NCI-H2107 (cell line): ENCODE measurements at regions not wholly inside any gene's neighbourhood (a gene's known extent, or its start where the extent isn't known, plus 50 kb on each side); places are given as distances from the start of the nearest gene placed in this dataset.
"Not testable (repeated sequence)": the region's sequence is repeated elsewhere in the genome, so short reads cannot be mapped to it uniquely, and the experiment has no call there.

Experiments used
- DNase-seq: peaks from one replicate; lab custom pipeline; 2025; lab: John Stamatoyannopoulos, UW

DNA sequence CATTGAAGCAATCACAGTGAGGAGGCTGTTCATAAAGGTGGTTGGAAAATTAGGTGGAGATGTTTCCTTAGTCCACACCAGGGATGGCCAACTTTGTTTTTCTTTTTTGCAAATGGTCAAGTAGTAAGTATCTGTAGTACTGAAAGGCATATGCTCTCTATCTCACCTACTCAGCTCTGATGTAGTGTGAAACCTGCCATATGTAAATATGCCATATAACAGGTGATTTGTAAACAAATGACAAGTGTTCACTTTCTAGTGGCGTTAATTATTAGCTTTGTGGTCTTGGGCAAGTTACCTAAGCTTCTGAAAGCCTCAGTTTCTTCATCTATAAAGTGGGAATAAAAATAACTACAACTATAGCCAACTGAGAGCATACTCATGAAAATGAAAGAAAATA is 421.4 kb upstream of the LCORL start:
- no peak for DNase-seq

DNA sequence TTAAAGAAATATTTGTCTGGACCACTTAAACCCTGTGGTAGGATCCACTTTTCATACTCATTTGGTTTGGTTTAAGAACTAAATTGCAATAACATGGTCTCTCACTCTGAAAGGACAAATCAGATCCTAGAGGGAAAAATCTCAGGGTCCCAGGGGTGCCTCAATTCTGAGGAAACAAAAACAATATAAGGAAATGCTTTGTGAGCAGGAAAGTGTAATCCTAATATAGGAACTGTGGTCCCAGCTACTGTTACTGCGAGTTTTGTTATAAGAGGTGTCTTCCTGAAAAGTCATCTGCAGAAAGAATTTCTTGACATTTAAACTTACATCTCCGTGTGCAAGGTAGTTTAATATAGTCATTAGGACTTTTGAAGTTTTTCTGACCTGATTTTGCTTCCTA is 420.1 kb upstream of the LCORL start:
- no peak for DNase-seq

DNA sequence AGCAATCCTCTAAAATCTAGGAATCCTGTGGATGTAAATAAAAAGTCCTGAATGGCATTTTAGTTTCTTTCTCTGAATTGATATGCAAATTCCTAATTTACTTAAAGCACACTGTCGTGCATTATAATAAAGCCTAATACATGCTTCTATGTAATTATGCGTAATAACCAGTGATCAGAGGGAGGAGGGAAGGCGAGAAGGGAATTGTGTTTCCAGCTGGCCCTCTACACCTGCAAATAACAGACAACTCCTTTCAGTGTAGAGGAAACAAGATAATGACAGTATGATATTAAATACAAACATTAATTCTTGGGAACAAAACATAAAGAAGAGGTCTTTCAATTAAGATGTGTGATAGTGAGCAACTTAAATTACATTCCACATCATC is 419.6 kb upstream of the LCORL start:
- no peak for DNase-seq

DNA sequence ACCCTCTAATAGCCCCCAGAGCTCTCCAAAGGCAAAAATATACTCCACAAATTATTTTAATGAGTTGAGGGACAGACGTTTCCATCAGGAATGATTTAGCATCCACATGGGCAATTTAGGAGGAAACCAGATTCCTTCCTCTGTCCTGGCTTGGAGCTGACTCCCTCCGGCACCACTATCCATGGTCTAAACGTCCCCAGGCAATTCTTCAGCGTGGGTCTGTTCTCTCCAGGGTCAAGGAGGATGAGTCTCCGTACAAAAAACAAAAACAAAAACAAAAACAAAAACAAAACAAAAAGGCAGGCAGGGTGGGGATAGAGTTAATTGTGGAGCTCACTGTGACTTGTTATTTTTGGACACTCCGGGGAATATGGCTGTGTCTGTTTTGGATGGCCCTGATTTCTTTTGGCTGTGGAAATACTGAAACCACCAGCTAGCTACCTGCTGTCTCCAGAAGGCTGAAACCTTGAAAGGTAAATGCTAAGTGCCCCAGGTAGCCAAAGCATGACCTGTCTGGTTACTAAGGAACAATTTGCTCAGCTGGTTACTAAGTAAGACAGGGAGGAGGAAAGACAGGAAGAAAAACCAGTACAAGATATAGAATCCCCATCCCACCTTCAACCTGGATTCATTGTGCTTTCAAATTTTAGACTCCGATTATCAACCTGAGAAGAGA is 419.1 kb upstream of the LCORL start:
- no peak for DNase-seq

DNA sequence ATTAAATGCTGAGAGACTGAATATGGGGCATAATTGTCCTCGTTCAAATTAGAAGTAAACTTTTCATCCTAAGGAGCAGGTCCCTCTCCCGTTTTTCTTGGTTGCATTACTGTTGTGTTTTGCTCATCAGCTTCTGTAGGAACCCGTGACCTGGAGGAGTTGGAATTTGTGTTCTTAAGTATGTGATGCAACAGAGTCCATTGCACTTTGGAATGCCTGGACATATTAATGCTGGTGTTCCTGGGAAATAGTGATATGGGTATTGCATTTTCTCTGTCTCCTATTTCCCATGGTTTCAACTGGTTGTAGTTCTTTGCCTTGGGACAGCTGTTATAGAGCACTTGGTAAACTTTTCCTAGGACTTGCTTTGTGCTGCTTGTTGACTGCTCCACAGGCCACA is 417.8 kb upstream of the LCORL start:
- no peak for DNase-seq

DNA sequence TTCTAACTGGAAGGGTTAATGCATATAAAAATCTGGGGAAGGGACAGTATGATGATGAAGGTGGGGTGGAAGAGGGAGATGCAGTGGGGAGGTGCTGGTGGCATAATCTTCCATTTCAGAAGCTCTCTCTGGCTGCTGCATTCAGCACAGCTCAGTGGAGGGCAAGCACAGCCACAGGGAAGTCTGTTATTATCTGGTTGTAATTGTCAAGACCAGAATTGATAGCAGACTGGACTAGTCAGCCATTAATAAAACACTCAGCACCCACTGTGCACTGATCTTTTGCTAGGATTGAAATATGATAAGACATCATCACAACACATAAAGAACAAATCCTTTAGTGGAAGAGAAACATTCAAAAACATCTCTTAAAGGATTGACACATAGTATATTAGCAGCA is 414.2 kb upstream of the LCORL start:
- no peak for DNase-seq

DNA sequence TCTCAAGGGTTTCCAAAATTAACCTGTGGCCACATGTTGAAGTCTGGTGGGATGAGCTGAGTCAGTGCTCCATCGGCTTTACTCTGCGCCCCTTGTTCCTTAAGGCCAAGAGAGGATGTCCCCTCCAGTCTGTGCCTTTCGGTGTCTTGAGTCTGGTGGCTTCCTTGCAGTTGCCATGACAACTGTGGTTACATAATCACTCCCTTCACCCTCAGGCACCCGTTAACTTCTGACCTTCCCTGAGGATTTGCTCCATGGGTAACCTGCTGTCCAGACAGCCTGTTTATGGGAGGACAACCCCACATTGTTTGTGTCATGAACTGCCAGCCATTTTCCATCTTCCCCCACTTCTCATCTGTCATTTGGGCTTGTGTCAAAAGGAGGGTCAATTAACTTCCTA is 401.1 kb upstream of the LCORL start:
- DNase-seq = no peak

DNA sequence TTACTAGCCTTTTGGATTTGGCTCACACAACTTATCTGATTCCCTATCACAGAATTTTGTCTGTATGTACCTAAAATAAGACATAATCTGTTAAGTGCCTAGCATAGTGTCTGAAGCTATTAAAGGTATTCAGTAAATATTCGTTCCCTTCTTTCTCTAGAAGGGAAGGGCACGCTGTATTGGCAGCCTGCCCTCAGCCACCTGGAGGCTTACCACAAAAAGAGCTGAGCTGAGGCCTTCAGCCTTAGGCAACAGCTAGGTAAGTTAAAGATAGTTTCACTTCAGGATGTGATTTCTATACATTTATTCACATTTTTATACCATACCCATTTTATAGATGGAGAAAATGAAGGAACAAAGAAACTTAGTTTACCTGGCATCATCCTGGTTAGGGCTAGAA is 400.0 kb upstream of the LCORL start:
- DNase-seq = no peak

DNA sequence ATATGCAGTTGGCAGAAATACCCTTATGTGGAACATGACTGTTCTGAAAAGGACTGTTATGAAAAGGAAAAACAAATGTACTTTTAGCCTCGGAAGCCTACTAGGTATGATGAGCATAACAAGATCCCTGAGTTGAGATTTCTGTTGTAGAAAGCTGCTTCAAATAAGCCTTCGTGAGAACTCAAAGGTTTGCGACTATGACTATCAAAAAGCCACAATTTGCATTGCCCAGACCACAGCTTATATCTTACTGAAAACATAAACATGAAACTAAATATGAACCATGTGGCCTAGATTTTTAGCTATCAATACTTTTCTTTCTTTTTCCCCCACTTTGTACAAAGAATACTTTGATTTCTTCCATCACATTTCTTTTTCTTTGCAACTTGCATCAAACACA is 398.2 kb upstream of the LCORL start:
- DNase-seq = no peak

DNA sequence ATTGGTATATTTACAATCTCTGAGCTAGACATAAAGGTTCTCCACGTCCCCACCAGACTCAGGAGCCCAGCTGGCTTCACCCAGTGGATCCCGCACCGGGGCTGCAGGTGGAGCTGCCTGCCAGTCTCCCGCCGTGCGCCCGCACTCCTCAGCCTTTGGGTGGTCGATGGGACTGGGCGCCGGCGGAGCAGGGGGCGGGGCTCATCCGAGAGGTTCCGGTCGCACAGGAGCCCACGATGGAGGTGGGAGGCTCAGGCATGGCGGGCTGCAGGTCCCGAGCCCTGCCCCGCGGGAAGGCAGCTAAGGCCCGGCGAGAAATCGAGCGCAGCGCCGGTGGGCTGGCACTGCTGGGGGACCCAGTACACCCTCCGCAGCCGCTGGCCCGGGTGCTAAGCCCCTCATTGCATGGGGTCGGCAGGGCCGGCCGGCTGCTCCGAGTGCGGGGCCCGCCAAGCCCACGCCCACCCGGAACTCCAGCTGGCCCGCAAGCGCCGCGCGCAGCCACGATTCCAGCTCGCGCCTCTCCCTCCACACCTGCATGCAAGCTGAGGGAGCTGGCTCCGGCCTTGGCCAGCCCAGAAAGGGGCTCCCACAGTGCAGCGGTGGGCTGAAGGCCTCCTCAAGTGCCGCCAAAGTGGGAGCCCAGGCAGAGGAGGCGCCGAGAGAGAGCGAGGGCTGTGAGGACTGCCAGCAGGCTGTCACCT is 396.8 kb upstream of the LCORL start:
- DNase-seq = not testable (repeated sequence)

DNA sequence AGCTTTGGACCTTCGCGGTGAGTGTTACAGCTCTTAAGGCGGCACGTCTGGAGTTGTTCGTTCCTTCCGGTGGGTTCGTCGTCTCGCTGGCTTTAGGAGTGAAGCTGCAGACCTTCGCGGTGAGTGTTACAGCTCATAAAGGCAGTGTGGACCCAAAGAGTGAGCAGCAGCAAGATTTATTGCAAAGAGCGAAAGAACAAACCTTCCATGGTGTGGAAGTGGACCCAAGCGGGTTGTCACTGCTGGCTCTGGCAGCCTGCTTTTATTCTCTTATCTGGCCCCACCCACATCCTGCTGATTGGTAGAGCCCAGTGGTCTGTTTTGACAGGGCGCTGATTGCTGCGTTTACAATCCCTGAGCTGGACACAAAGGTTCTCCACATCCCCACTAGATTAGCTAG is 396.1 kb upstream of the LCORL start:
- DNase-seq = not testable (repeated sequence)

DNA sequence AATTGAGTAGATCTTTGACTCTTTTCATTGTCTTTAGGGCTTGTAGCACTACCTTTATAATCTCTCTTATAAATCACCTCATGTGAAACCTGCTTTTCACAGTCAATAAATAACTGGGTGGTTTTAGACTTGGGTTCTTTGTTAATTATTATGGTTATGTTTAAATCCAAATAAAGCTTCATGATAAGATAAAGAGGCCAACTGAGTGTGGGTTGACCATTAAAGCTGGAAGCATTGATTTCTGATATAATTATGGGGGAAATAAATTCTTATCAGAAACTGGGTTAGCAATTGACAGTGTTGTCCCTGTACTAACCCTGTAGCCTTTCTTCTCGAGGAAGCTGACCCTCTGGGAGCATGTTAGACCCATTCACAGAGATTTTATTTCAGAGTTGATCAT is 384.7 kb upstream of the LCORL start:
- DNase-seq = no peak

DNA sequence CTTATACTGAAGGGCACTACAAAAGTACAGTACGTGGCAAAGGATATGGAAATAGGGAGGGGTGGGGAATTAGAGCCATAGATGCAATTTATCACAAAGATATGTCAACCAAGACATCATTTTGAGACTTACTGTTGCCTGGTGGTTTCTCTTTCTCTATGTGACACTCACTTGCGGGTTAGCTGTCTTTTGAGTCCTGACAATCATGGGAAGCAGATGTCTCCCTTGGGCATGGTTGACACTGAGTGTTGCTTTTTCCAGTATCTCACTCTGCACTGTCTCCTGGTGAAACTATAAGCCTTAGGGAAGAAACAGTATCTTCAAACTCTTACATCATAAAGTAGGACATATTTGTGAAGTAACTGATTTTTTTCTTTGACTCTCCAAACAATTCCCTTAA is 383.5 kb upstream of the LCORL start:
- DNase-seq = no peak

DNA sequence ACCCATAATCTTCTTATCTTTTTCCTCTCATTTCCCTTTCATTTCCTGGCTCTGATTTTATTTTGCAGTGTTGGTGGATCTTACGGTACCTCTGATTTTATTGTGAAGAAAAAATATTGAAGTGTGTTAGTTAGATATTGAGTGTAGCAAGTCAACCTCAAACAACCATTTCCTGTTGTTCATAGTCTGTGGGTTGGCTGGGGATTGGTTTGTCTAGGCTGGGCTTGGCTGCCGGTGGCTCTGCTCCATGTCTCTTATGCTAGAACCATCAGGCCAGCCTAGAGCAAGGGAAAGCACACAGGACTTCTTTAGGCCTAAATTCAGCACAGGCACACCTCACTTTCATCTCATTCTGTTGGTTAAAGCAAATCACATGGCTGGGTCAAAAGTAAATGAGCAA is 383.1 kb upstream of the LCORL start:
- DNase-seq = no peak

DNA sequence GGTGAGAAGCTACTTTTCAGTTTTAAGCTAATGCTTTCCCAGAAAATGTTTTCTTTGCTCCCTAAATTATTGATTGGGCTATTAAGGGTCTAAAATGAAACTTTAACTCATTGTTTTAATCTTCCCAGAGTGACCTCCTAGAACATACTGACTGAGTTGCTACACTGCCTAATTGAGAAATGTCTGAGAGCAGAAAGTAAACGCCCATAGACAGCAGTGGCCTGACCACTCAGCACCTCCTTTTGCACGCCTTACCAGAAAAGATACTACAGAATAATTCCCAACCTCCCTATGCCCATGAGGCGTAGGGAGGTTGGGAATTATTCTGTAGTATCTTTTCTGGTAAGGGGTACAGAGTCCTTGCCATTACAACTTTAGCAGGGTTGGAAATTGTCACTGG is 381.8 kb upstream of the LCORL start:
- no peak for DNase-seq

DNA sequence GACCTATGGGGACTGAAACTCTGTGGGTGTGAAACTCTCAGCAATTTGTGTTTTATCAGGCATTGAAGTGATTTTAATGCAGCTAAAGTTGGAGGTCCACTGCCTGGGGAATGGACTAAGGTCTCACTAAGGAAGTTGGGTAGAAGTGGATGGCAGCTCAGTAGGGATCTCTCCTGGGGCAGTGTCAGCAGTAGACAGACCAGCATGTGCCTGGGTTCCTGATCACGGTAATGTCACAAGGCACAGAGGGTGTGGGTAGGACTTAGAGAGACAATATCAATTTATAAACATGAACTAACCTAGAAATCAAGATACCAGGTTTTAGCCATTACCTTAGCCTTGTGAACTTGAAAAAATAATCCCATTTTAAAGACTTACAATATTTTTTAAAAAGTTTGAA is 380.3 kb upstream of the LCORL start:
- DNase-seq = no peak

DNA sequence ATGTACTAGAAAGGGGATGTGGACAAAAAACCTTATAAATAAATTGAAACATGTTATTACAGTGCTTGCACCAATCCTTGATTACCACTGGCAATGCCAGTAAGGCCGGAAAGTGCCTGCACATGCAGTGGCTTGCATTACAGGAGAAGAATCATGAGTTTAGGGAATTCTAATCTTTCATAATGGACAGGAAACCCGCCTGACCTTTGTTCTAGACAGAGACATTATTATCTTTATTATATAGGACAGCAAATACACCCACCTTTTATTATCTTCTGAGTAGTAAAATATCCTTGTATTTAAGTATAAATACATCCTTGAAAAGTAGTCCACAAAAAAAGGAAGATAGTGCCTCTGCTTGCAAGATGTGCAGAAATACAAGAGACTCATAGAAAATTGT is 379.9 kb upstream of the LCORL start:
- DNase-seq = no peak

DNA sequence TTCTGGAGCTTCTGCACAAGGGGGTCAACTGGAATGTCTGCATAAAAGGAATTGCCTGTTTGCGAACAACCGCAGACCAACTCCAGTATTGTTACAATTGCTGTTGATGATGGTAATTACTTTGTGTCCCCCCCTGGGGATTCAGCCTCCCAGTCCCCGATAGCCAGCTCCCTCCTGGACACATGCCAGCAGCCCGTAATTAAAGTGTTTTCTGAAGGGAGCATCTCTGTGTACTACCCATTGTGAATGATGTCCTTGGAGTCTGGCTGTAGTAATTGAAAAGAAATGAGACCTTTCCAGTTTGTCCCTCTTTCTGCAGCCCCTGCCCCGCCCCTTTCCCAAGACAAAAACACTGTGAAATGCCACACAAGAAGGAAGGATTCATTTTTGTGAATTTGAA is 377.1 kb upstream of the LCORL start:
- DNase-seq = no peak

DNA sequence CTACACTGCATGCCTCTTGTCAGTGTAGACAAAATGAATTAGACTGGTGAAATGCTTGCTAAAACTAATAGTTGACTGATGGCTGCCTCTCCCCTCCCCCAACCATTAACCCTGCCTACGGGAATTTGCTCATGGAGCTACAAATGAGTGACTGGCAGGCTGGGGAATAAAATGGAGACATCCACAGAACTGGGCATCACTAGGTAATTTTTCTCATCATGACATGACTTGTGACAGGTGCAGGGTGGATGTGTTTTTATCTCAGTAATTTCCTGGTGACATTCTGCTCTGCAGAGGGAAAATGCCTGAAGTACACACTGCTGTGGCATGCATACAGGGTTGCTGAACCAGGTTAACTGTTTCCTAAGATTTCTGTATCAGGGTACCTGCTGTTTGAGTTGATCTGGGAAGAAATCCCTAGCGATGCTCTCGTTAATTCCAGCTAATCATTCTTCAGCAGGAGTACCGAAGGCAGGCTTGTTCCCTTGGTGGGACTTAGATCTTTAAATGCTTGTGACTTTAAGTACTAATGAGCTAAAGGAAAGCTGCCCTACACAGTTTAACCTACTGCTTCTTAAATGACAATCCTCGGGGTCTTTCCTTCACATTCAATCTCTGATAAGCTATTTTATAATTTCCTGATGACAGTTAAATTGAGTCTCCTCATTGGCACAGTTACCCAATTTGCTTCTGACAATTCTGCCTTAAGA is 376.3 kb upstream of the LCORL start:
- no peak for DNase-seq

DNA sequence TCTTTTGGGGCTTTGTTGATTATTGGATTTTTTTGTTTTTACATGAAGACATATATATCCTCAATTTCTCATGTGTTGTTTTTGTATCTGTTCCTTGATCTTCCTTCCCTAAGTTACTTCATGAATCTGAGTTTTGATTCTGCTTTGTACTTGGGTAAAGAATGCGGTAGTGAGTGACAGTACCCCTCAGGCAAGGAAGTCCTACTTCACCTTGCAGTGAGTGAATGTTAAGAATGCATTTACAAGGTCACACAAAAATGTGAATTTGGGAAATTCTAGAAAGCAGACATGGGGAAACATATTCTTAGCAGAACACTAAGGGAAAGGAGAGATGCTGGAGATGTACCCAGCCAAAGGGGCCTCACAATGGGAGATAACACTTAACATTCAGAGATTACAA is 373.1 kb upstream of the LCORL start:
- no peak for DNase-seq

DNA sequence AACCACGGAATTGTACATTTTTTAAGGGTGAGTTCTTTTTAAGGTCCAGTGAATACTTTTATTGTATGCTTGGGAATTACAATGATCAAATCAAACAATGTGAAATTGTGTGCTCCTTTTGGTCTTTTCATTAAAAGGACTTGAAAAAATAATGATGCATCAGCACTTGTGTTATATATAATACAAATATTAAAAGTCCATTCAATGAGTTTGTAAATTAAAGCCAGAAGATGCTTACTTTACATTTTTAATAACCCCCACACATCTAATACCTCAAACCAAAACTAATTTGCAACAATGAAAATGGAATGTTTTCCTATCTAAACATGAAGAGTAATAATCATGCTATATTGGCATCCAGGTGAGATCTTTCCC is 369.8 kb upstream of the LCORL start:
- no peak for DNase-seq

DNA sequence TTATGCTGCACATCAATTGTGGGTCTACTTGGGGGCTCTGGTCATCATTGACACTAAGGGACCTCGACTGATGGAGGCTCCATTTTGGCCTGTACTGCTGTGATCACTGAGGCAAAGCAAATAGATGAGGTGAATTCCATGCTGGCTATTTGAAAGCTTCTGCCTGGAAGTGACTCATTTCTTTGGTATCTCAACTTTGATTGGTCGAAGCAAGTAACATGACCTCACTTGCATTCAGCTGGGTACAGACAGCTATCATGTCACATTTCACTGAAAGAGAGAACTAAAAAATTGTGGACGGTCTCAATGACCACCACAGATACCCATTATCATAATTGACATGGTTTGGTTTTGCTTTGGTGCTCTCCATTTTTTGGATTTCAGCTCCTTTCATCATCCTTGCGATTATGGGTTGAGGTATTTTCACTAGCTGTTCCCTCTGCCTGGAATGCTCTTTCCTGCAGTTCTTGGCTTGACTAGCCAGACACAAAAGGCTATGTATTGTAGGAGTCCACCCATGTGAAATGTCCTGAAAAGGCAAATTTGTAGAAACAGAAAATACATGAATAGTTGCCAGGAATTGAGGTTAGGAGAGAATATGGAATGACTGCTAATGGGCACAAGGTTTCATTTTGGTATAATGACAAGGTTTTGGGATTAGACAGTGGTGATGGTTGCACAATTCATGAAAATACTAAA is 369.2 kb upstream of the LCORL start:
- no peak for DNase-seq

DNA sequence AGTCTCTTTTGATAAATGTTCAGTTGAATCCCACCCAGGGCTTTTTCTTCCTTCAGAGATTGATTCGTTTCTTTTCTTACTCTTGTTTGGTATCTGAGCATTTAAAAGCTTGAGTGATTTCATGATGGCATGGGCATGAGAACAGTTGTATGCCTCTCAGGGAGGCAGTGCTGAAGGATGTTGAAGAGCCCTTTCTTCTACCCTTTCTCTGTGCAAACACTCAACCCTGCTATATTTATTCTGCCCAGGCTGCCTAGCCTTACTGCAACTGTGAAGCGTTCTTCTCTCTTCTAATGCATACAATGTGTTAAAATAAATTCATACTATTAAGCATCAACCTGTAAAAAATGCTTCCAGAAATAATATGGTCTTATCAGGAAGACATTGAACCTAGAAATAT is 367.6 kb upstream of the LCORL start:
- DNase-seq = no peak
